Ishikawa (cell line): ENCODE measurements at regions not wholly inside any gene's neighbourhood (a gene's known extent, or its start where the extent isn't known, plus 50 kb on each side); places are given as distances from the start of the nearest gene placed in this dataset.

Source experiments
- CEBPB ChIP-seq: IDR thresholded peaks from 2 replicates; pipeline ENCODE4 v1.6.1; 2012
- CREB1 ChIP-seq: IDR thresholded peaks from 2 replicates; pipeline ENCODE4 v1.6.1; 2012; ENCODE audit warnings: low read depth
- EGR1 ChIP-seq: IDR thresholded peaks from 2 replicates; pipeline ENCODE4 v1.6.1; 2012
- EP300 ChIP-seq: IDR thresholded peaks from 2 replicates; pipeline ENCODE4 v1.6.1; 2012; ENCODE audit warnings: borderline replicate concordance
- FOXM1 ChIP-seq: IDR thresholded peaks from 2 replicates; pipeline ENCODE4 v1.6.1; 2012; ENCODE audit warnings: low read depth, borderline replicate concordance
- MAX ChIP-seq: IDR thresholded peaks from 2 replicates; pipeline ENCODE4 v1.6.1; 2012
- NFIC ChIP-seq: IDR thresholded peaks from 2 replicates; pipeline ENCODE4 v1.6.1; 2012
- RAD21 ChIP-seq: IDR thresholded peaks from 2 replicates; pipeline ENCODE4 v1.6.1; 2012; ENCODE audit warnings: low read depth
- TAF1 ChIP-seq: IDR thresholded peaks from 2 replicates; pipeline ENCODE4 v1.6.1; 2012; ENCODE audit warnings: low read depth, mild to moderate bottlenecking
- TCF12 ChIP-seq: IDR thresholded peaks from 2 replicates; pipeline ENCODE4 v1.6.1; 2012; ENCODE audit warnings: low read depth
- TEAD4 ChIP-seq: IDR thresholded peaks from 2 replicates; pipeline ENCODE4 v1.6.1; 2012
- YY1 ChIP-seq: IDR thresholded peaks from 2 replicates; pipeline ENCODE4 v1.6.1; 2012; ENCODE audit warnings: low read depth
- ZBTB7A ChIP-seq: IDR thresholded peaks from 2 replicates; pipeline ENCODE4 v1.6.1; 2012; ENCODE audit warnings: low read depth
- TF ChIP-seq, protein P1 (sequence below): IDR thresholded peaks from 2 replicates; pipeline ENCODE4 v1.6.1; 2012; ENCODE audit warnings: low read depth, mild to moderate bottlenecking
- TF ChIP-seq, protein P2 (sequence below): IDR thresholded peaks from 2 replicates; pipeline ENCODE4 v1.6.1; 2012

DNA sequence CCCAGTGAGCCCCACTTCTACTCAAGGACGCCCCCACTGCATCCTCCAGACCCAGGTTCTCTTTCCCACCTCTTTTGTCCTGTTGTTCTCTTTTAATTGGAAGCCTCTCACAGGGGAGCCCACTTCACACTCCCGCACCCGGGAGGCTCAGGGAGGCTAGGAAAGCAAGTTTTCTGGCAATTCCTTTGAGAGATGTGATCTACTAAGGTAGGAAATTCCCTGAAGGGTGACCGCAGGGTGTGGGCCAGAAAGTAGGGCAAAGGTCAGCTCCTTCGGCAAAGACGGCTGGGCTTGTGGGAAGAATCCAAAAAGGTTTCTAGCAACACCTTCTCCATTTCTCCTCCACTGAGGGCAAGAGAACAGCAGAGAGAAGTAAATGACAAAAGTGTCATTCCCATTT, 98.1 kb upstream of the PTPN1 start:
- TF ChIP-seq ZBTB7A (no peak), EGR1 (no peak), TAF1 (no peak), CEBPB (no peak), EP300 (no peak), TEAD4 (no peak), YY1 (no peak), MAX (no peak), RAD21 (no peak), CREB1 (no peak), NFIC (no peak), FOXM1 (no peak), TCF12 (no peak)
- TF ChIP-seq, protein P1, sequence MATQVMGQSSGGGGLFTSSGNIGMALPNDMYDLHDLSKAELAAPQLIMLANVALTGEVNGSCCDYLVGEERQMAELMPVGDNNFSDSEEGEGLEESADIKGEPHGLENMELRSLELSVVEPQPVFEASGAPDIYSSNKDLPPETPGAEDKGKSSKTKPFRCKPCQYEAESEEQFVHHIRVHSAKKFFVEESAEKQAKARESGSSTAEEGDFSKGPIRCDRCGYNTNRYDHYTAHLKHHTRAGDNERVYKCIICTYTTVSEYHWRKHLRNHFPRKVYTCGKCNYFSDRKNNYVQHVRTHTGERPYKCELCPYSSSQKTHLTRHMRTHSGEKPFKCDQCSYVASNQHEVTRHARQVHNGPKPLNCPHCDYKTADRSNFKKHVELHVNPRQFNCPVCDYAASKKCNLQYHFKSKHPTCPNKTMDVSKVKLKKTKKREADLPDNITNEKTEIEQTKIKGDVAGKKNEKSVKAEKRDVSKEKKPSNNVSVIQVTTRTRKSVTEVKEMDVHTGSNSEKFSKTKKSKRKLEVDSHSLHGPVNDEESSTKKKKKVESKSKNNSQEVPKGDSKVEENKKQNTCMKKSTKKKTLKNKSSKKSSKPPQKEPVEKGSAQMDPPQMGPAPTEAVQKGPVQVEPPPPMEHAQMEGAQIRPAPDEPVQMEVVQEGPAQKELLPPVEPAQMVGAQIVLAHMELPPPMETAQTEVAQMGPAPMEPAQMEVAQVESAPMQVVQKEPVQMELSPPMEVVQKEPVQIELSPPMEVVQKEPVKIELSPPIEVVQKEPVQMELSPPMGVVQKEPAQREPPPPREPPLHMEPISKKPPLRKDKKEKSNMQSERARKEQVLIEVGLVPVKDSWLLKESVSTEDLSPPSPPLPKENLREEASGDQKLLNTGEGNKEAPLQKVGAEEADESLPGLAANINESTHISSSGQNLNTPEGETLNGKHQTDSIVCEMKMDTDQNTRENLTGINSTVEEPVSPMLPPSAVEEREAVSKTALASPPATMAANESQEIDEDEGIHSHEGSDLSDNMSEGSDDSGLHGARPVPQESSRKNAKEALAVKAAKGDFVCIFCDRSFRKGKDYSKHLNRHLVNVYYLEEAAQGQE, result no peak
- TF ChIP-seq, protein P2, sequence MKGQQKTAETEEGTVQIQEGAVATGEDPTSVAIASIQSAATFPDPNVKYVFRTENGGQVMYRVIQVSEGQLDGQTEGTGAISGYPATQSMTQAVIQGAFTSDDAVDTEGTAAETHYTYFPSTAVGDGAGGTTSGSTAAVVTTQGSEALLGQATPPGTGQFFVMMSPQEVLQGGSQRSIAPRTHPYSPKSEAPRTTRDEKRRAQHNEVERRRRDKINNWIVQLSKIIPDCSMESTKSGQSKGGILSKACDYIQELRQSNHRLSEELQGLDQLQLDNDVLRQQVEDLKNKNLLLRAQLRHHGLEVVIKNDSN, result no peak

- TF ChIP-seq EP300, result no peak
- TF ChIP-seq FOXM1, result no peak
Observed at GRCh38 chr20:50412499-50412898, 97.7 kb upstream of the PTPN1 start.

DNA sequence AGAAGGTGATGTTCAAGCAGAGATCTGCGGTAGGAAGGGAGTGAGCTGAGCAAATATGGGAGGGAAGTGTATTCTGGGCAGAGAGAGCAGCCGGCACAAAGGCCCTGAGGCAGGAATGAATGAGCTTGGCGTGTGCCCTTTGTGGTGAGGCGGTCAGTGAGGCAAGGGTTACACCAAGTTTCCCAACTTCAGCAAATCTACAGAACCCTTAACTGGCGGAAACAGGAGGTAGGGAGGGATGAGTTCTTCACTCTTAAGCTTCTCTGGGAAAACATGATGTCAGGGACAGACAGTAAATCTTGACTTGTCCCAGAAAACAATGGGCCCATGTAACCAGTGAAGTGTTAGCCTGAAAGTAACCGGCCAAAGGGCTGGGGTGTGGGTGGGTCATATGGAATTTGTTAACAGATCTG, 97.1 kb upstream of the PTPN1 start:
- TF ChIP-seq ZBTB7A, result no peak
- no peak for TF ChIP-seq FOXM1
- TF ChIP-seq YY1, result no peak
- TF ChIP-seq, protein P2, result no peak
- TF ChIP-seq MAX, result no peak
- TF ChIP-seq, protein P1, result no peak
- no peak for TF ChIP-seq NFIC
- TF ChIP-seq TCF12, result no peak
- TF ChIP-seq EP300, result no peak
- no peak for TF ChIP-seq EGR1
- TF ChIP-seq TEAD4, result no peak
- no peak for TF ChIP-seq CREB1
- TF ChIP-seq CEBPB, result no peak
- TF ChIP-seq TAF1, result no peak
- no peak for TF ChIP-seq RAD21

DNA sequence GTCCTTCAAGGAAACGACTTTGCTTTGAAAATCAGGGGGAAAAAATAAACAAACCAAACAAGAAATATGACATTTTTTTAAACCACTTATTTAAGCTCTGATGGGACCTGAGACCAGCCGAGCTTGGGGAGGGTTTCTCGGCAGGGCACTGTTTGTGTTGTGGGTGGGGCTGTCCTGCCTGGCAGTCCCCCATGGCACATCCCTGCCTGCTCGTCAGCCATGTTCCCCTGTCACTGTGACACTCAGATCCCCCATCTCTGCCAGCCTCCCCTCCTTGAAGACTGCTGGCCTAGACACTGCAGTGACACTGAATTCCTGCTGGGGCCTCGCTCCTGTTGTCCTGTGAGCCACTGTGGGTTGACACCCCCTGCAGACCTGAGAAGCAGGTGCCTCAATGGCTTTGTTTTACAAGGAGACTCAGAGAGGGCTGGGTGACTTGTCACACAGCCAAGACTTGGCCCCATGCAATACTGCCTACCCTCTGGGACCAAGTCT, 95.1 kb upstream of the PTPN1 start:
- TF ChIP-seq, protein P1, result no peak
- TF ChIP-seq NFIC (no peak), TAF1 (no peak), FOXM1 (no peak; the same call in 1 of the 2 replicates), TEAD4 (no peak), TCF12 (no peak), CEBPB (no peak), CREB1 (no peak), EGR1 (no peak), EP300 (no peak), RAD21 (no peak), MAX (no peak), YY1 (0 out of 2 replicates have a peak, but pooled peaks have one; percentile 19), ZBTB7A (peak; percentile 69; the same call in 1 of the 2 replicates)
- TF ChIP-seq, protein P2, result no peak
